ENCODE measurements at regions not wholly inside any gene's neighbourhood (a gene's known extent, or its start where the extent isn't known, plus 50 kb on each side); places are given as distances from the start of the nearest gene placed in this dataset.

- H3K4me1 ChIP-seq = peaks cover 0 to 9% (median 0%) of the 10 kb centered on the region in 4 donors
- no peaks in the 10 kb centered on the region for H3K27me3 ChIP-seq
- intact Hi-C loops (cut with DNase I; ENCODE audit: low total_unique reads) = no loop called here
- H3K36me3 ChIP-seq = no peaks in the 10 kb centered on the region
- DNase-seq = no peak
- no peak overlapping the region for H3K27ac ChIP-seq
- no peak for TF ChIP-seq CTCF (IDR thresholded peaks at IDR 0.05)
- H3K9me3 ChIP-seq = no peaks in the 10 kb centered on the region
- no peak overlapping the region for H3K4me3 ChIP-seq
Observed at GRCh38 chr6:74638412-74638811, 567.4 kb downstream of the COL12A1 start.

- DNase-seq = no peak
- TF ChIP-seq CTCF (IDR thresholded peaks at IDR 0.05) = no peak
- Histone ChIP-seq H3K4me3 (no peak overlapping the region), H3K27me3 (no peaks in the 10 kb centered on the region), H3K27ac (no peak overlapping the region), H3K36me3 (no peaks in the 10 kb centered on the region), H3K4me1 (no peaks in the 10 kb centered on the region), H3K9me3 (peaks cover 0 to 4% (median 0%) of the 10 kb centered on the region in 3 donors)
- intact Hi-C loops (cut with DNase I; ENCODE audit: low total_unique reads) = no loop called here
Observed at GRCh38 chr6:74632196-74632875, 573.5 kb downstream of the COL12A1 start.

GRCh38 chr6:74631564-74631963 lies 574.3 kb downstream of the COL12A1 start:
- no peak for TF ChIP-seq CTCF (IDR thresholded peaks at IDR 0.05)
- no peak overlapping the region for H3K4me3 ChIP-seq
- H3K27me3 ChIP-seq = no peaks in the 10 kb centered on the region
- intact Hi-C loops (cut with DNase I; ENCODE audit: low total_unique reads) = no loop called here
- H3K36me3 ChIP-seq = no peaks in the 10 kb centered on the region
- no peak for DNase-seq
- no peaks in the 10 kb centered on the region for H3K4me1 ChIP-seq
- no peak overlapping the region for H3K27ac ChIP-seq
- peaks cover 0 to 4% (median 0%) of the 10 kb centered on the region in 3 donors for H3K9me3 ChIP-seq

GRCh38 chr6:74626288-74626687 lies 579.6 kb downstream of the COL12A1 start:
- Histone ChIP-seq H3K27me3 (no peaks in the 10 kb centered on the region), H3K36me3 (no peaks in the 10 kb centered on the region), H3K9me3 (peaks cover 0 to 4% (median 0%) of the 10 kb centered on the region in 3 donors), H3K4me1 (no peaks in the 10 kb centered on the region), H3K27ac (no peak overlapping the region), H3K4me3 (no peak overlapping the region)
- intact Hi-C loops (cut with DNase I; ENCODE audit: low total_unique reads) = no loop called here
- TF ChIP-seq CTCF (IDR thresholded peaks at IDR 0.05) = no peak
- no peak for DNase-seq

- Histone ChIP-seq H3K27me3 (no peaks in the 10 kb centered on the region), H3K4me3 (no peak overlapping the region), H3K9me3 (no peaks in the 10 kb centered on the region), H3K4me1 (no peaks in the 10 kb centered on the region), H3K27ac (no peak overlapping the region), H3K36me3 (no peaks in the 10 kb centered on the region)
- intact Hi-C loops (cut with DNase I; ENCODE audit: low total_unique reads) = no loop called here
- no peak for DNase-seq
- no peak for TF ChIP-seq CTCF (IDR thresholded peaks at IDR 0.05)
Observed at GRCh38 chr6:74623027-74623426, 582.8 kb downstream of the COL12A1 start.
